GM23338 (cell line): ENCODE measurements at regions not wholly inside any gene's neighbourhood (a gene's known extent, or its start where the extent isn't known, plus 50 kb on each side); places are given as distances from the start of the nearest gene placed in this dataset.
A peak's percentile ranks its signal among the peaks of the same experiment; 100 is the strongest.

Experiments
- ATAC-seq: fragments of 200-7000 bp; cut with Tn5 transposase; 3 replicates; pipeline ENCODE4 v1.9.1; 2020
- DNase-seq: peaks from one replicate; pipeline ENCODE4 v3.0.0-alpha.2; 2015; ENCODE audit warnings: low spot score
- H2AFZ ChIP-seq: fragments of 200-600 bp; sonication (generic); 2 replicates; pipeline ENCODE4 v1.8.0; 2016; ENCODE audit warnings: antibody characterized with exemption, mild to moderate bottlenecking, moderate library complexity
- H3F3A ChIP-seq: fragments of 200-600 bp; sonication (generic); replicated peaks from 2 replicates; pipeline ENCODE4 v1.8.0; 2017; ENCODE audit warnings: antibody characterized with exemption, mixed run types, low read depth
- H3K27ac ChIP-seq: fragments of 200-600 bp; sonication (generic); 2 replicates; pipeline ENCODE4 v1.6.1; 2016; ENCODE audit warnings: low read depth
- H3K27me3 ChIP-seq: fragments of 200-600 bp; sonication (generic); 2 replicates; pipeline ENCODE4 v1.8.0; 2016; ENCODE audit warnings: mild to moderate bottlenecking, mixed run types, moderate library complexity; ENCODE audit not compliant: insufficient read depth
- H3K36me3 ChIP-seq: fragments of 200-600 bp; sonication (generic); 2 replicates; pipeline ENCODE4 v1.8.0; 2016; ENCODE audit warnings: mild to moderate bottlenecking; ENCODE audit not compliant: insufficient read depth
- H3K4me1 ChIP-seq: fragments of 200-600 bp; sonication (generic); 2 replicates; pipeline ENCODE4 v1.8.0; 2016; ENCODE audit warnings: mild to moderate bottlenecking, moderate library complexity; ENCODE audit not compliant: insufficient read depth
- H3K4me2 ChIP-seq: fragments of 200-600 bp; sonication (generic); 2 replicates; pipeline ENCODE4 v1.7.1; 2017; ENCODE audit warnings: mixed run types
- H3K4me3 ChIP-seq: fragments of 200-600 bp; sonication (generic); 2 replicates; pipeline ENCODE4 v1.6.1; 2016; ENCODE audit warnings: mixed run types
- H3K79me2 ChIP-seq: fragments of 200-600 bp; sonication (generic); replicated peaks from 2 replicates; pipeline ENCODE4 v1.8.0; 2017; ENCODE audit warnings: mild to moderate bottlenecking; ENCODE audit not compliant: insufficient read depth
- H3K9me2 ChIP-seq: fragments of 200-600 bp; sonication (generic); 2 replicates; pipeline ENCODE4 v1.8.0; 2017; ENCODE audit not compliant: insufficient read depth
- H4K20me1 ChIP-seq: fragments of 200-600 bp; sonication (generic); replicated peaks from 2 replicates; pipeline ENCODE4 v1.8.0; 2017; ENCODE audit warnings: mild to moderate bottlenecking; ENCODE audit not compliant: insufficient read depth
- H3K27ac Mint-ChIP-seq: 2 replicates; pipeline ENCODE4 v1.8.0; 2020; ENCODE audit warnings: inconsistent platforms, mild to moderate bottlenecking, moderate library complexity, mixed read lengths
- H3K27me3 Mint-ChIP-seq: 3 replicates; pipeline ENCODE4 v1.8.0; 2022; ENCODE audit warnings: low read depth, mild to moderate bottlenecking, moderate library complexity, mixed read lengths, inconsistent platforms; ENCODE audit not compliant: insufficient read depth, poor library complexity
- H3K36me3 Mint-ChIP-seq: 3 replicates; pipeline ENCODE4 v1.8.0; 2021; ENCODE audit warnings: low read depth, mild to moderate bottlenecking, inconsistent platforms, moderate library complexity, mixed read lengths
- H3K4me1 Mint-ChIP-seq: 3 replicates; pipeline ENCODE4 v1.8.0; 2020; ENCODE audit warnings: mild to moderate bottlenecking, inconsistent platforms, mixed read lengths
- H3K4me3 Mint-ChIP-seq: 3 replicates; pipeline ENCODE4 v1.8.0; 2021; ENCODE audit warnings: moderate library complexity, mild to moderate bottlenecking, inconsistent platforms, mixed read lengths
- H3K9me3 Mint-ChIP-seq: 3 replicates; pipeline ENCODE4 v1.8.0; 2020; ENCODE audit warnings: moderate library complexity, mild to moderate bottlenecking, inconsistent platforms, mixed read lengths
- CREB1 ChIP-seq: fragments of 250-450 bp; sonication (Bioruptor Pico); IDR thresholded peaks from 2 replicates; pipeline ENCODE4 v1.5.0; 2020; ENCODE audit warnings: low read depth, mild to moderate bottlenecking, moderate library complexity
- CTCF ChIP-seq, 2 experiments: fragments of 200-600 bp in 1 of 2; sonication (generic) in 1 of 2; conservative IDR thresholded peaks; 2 replicates each; pipeline versions ENCODE4 v1.5.1 to v1.6.1; 2016 to 2017; ENCODE audit warnings: antibody characterized with exemption in 2 of 2, low read depth in 2 of 2, mild to moderate bottlenecking in 2 of 2, moderate library complexity in 1 of 2
- ETS1 ChIP-seq: IDR thresholded peaks from 2 replicates; pipeline ENCODE4 v1.6.1; 2016; ENCODE audit warnings: antibody characterized with exemption
- EZH2 ChIP-seq: fragments of 200-600 bp; sonication (generic); IDR thresholded peaks from one replicate; pipeline ENCODE4 v1.8.0; 2017; ENCODE audit warnings: antibody characterized with exemption, mild to moderate bottlenecking, low read depth; ENCODE audit not compliant: unreplicated experiment
- EZH2phosphoT487 ChIP-seq: fragments of 200-600 bp; sonication (generic); IDR thresholded peaks from one replicate; pipeline ENCODE4 v1.8.1; 2018; ENCODE audit warnings: antibody characterized with exemption; ENCODE audit not compliant: unreplicated experiment
- JUNB ChIP-seq: IDR thresholded peaks from one replicate; pipeline ENCODE4 v1.6.1; 2016; ENCODE audit warnings: antibody characterized with exemption; ENCODE audit not compliant: unreplicated experiment
- NANOG ChIP-seq: IDR thresholded peaks from 2 replicates; pipeline ENCODE4 v1.6.1; 2016; ENCODE audit warnings: antibody characterized with exemption, borderline replicate concordance
- POLR2AphosphoS5 ChIP-seq: IDR thresholded peaks from 2 replicates; pipeline ENCODE4 v1.6.1; 2016; ENCODE audit warnings: antibody characterized with exemption, low read depth
- ZNF114 ChIP-seq: fragments of 250-450 bp; sonication (Bioruptor Pico); IDR thresholded peaks from 2 replicates; pipeline ENCODE4 v1.5.0; 2020; ENCODE audit warnings: mild to moderate bottlenecking, moderate library complexity
- ZNF331 ChIP-seq: fragments of 250-450 bp; sonication (Bioruptor Pico); IDR thresholded peaks from 2 replicates; pipeline ENCODE4 v1.5.0; 2020; ENCODE audit warnings: low read depth, mild to moderate bottlenecking, moderate library complexity
- ZNF462 ChIP-seq: fragments of 250-450 bp; sonication (Bioruptor Pico); IDR thresholded peaks from 2 replicates; pipeline ENCODE4 v1.5.0; 2020; ENCODE audit warnings: mild to moderate bottlenecking, moderate library complexity

- DNase-seq (no peak), ATAC-seq (no peak)
- H3K27ac Mint-ChIP-seq: no peak overlapping the region; the same call in 1 of the 2 replicates
- Histone ChIP-seq H3K27me3 (no peaks in the 10 kb centered on the region), H3F3A (no peaks in the 10 kb centered on the region), H3K9me2 (no peaks in the 10 kb centered on the region), H4K20me1 (no peaks in the 10 kb centered on the region), H3K36me3 (peaks cover 6% of the 10 kb centered on the region; the same call in 1 of the 2 replicates), H3K4me2 (no peak overlapping the region), H3K4me3 (no peak overlapping the region), H3K79me2 (no peaks in the 10 kb centered on the region), H3K4me1 (peaks cover 9% of the 10 kb centered on the region; the same call in 1 of the 2 replicates), H3K27ac (no peak overlapping the region), H2AFZ (peak overlapping the region; percentile 38; the same call in 1 of the 2 replicates)
- peaks cover 23% of the 10 kb centered on the region for H3K36me3 Mint-ChIP-seq
- H3K4me3 Mint-ChIP-seq: no peak overlapping the region
- TF ChIP-seq POLR2AphosphoS5 (no peak), ETS1 (no peak), ZNF462 (CRISPR knock-in tag) (no peak), CTCF (conservative IDR thresholded peaks at IDR 0.05; ENCODE audit: low read depth in 2 of 2) (no peak), EZH2 (no peak), ZNF331 (no peak), CREB1 (CRISPR knock-in tag) (no peak), NANOG (no peak), JUNB (no peak), ZNF114 (CRISPR knock-in tag) (no peak), EZH2phosphoT487 (no peak)
- peaks cover 15% of the 10 kb centered on the region for H3K9me3 Mint-ChIP-seq
- H3K4me1 Mint-ChIP-seq: peaks cover 13% of the 10 kb centered on the region
- H3K27me3 Mint-ChIP-seq: no peaks in the 10 kb centered on the region
Observed at GRCh38 chr15:36218991-36219390, 360.4 kb upstream of the CDIN1 start.
